ENCODE measurements at regions not wholly inside any gene's neighbourhood (a gene's known extent, or its start where the extent isn't known, plus 50 kb on each side); places are given as distances from the start of the nearest gene placed in this dataset.

GRCh38 chr5:147152086-147152485, 82.7 kb upstream of the STK32A start:
- no peak for DNase-seq
- no peak overlapping the region for H2AFZ ChIP-seq (ENCODE audit: low read depth)
- no peaks in the 10 kb centered on the region for H3K79me2 ChIP-seq (ENCODE audit: insufficient read depth)
- peaks cover 0 to 12% of the 10 kb centered on the region in 2 experiments; a peak in 2 of 4 replicates for H3K4me1 ChIP-seq (ENCODE audit: control insufficient read depth in 1 of 2, insufficient read depth in 2 of 2, low read depth in 1 of 2, low read length in 1 of 2)
- H3K9me2 ChIP-seq: no peaks in the 10 kb centered on the region
- no peaks in the 10 kb centered on the region for H4K20me1 ChIP-seq (ENCODE audit: insufficient read depth)
- WGBS (ENCODE audit: low lambda C conversion rate): 27% methylated on average over 1 of the region's 1 CpG
- TF ChIP-seq NRF1 (IDR thresholded peaks at IDR 0.05; ENCODE audit: low read depth, low read length): no peak
- no peak for TF ChIP-seq GATA2 (CRISPR knock-in tag; IDR thresholded peaks at IDR 0.05)
- no peak for TF ChIP-seq IRF3 (IDR thresholded peaks at IDR 0.05; ENCODE audit: low read depth, low read length)
- TF ChIP-seq YY1 (IDR thresholded peaks at IDR 0.05; ENCODE audit: low read depth): no peak
- TF ChIP-seq RAD21 (IDR thresholded peaks at IDR 0.05; ENCODE audit: low read length): no peak
- TF ChIP-seq JUND (IDR thresholded peaks at IDR 0.05): no peak
- TF ChIP-seq, protein P1, sequence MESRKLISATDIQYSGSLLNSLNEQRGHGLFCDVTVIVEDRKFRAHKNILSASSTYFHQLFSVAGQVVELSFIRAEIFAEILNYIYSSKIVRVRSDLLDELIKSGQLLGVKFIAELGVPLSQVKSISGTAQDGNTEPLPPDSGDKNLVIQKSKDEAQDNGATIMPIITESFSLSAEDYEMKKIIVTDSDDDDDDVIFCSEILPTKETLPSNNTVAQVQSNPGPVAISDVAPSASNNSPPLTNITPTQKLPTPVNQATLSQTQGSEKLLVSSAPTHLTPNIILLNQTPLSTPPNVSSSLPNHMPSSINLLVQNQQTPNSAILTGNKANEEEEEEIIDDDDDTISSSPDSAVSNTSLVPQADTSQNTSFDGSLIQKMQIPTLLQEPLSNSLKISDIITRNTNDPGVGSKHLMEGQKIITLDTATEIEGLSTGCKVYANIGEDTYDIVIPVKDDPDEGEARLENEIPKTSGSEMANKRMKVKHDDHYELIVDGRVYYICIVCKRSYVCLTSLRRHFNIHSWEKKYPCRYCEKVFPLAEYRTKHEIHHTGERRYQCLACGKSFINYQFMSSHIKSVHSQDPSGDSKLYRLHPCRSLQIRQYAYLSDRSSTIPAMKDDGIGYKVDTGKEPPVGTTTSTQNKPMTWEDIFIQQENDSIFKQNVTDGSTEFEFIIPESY (IDR thresholded peaks at IDR 0.05; ENCODE audit: borderline replicate concordance, low read depth): no peak
- TF ChIP-seq EP300 (IDR thresholded peaks at IDR 0.05; ENCODE audit: borderline replicate concordance in 1 of 2, low read depth in 1 of 2, low read length in 1 of 2): no peak
- no peak for TF ChIP-seq MAX (IDR thresholded peaks at IDR 0.05; ENCODE audit: low read depth)
- TF ChIP-seq MEF2A (IDR thresholded peaks at IDR 0.05; ENCODE audit: borderline replicate concordance, low read depth): no peak
- no peak for TF ChIP-seq ELF1 (IDR thresholded peaks at IDR 0.05)
- no peak for TF ChIP-seq FOXM1 (IDR thresholded peaks at IDR 0.05; ENCODE audit: low read depth)
- TF ChIP-seq, protein P2, sequence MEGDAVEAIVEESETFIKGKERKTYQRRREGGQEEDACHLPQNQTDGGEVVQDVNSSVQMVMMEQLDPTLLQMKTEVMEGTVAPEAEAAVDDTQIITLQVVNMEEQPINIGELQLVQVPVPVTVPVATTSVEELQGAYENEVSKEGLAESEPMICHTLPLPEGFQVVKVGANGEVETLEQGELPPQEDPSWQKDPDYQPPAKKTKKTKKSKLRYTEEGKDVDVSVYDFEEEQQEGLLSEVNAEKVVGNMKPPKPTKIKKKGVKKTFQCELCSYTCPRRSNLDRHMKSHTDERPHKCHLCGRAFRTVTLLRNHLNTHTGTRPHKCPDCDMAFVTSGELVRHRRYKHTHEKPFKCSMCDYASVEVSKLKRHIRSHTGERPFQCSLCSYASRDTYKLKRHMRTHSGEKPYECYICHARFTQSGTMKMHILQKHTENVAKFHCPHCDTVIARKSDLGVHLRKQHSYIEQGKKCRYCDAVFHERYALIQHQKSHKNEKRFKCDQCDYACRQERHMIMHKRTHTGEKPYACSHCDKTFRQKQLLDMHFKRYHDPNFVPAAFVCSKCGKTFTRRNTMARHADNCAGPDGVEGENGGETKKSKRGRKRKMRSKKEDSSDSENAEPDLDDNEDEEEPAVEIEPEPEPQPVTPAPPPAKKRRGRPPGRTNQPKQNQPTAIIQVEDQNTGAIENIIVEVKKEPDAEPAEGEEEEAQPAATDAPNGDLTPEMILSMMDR (IDR thresholded peaks at IDR 0.05): no peak
- TF ChIP-seq FOXJ3 (CRISPR knock-in tag; IDR thresholded peaks at IDR 0.05): no peak
- TF ChIP-seq PBX3 (IDR thresholded peaks at IDR 0.05): no peak
- TF ChIP-seq SIN3A (IDR thresholded peaks at IDR 0.05; ENCODE audit: borderline replicate concordance, low read depth, low read length): no peak
- no peak for TF ChIP-seq TEAD4 (IDR thresholded peaks at IDR 0.05; ENCODE audit: borderline replicate concordance, insufficient read depth)
- no peak for TF ChIP-seq MXI1 (IDR thresholded peaks at IDR 0.05; ENCODE audit: low read depth, low read length)
- no peak overlapping the region for H3K27ac ChIP-seq (ENCODE audit: low read depth in 2 of 2, low read length in 1 of 2)
- CTCF ChIA-PET: no interaction called here
- H3K27me3 ChIP-seq (ENCODE audit: insufficient read depth): no peaks in the 10 kb centered on the region
- H3K9me3 ChIP-seq: no peaks in the 10 kb centered on the region
- no peak overlapping the region for H3K4me3 ChIP-seq (ENCODE audit: low read depth in 2 of 2, low read length in 1 of 2)
- no peak overlapping the region for H3K4me2 ChIP-seq
- H3K9ac ChIP-seq: no peak overlapping the region
- no peaks in the 10 kb centered on the region for H3F3A ChIP-seq (replicated peaks; ENCODE audit: insufficient read depth)
- POLR2A ChIA-PET: no interaction called here
- no peaks in the 10 kb centered on the region for H3K36me3 ChIP-seq (replicated peaks in 1 of 2; ENCODE audit: control insufficient read depth in 1 of 2, insufficient read depth in 2 of 2, low read length in 1 of 2)
